ENCODE measurements at regions not wholly inside any gene's neighbourhood (a gene's known extent, or its start where the extent isn't known, plus 50 kb on each side); places are given as distances from the start of the nearest gene placed in this dataset.
"Not testable (repeated sequence)": the region's sequence is repeated elsewhere in the genome, so short reads cannot be mapped to it uniquely, and the experiment has no call there.

GRCh38 chr16:63789603-63790002 is 1332.3 kb downstream of the CDH11 start:
- DNase-seq (ENCODE audit: low read depth) = no peak

GRCh38 chr16:63787014-63787413 is 1334.8 kb downstream of the CDH11 start:
- no peak for TF ChIP-seq CTCF (conservative IDR thresholded peaks at IDR 0.05; ENCODE audit: low read depth, low read length)
- no peak overlapping the region for H3K4me3 ChIP-seq (ENCODE audit: low read depth, low read length)
- no peak for DNase-seq (ENCODE audit: low read depth)

More at GRCh38 chr16:63789603-63790002, 1332.3 kb downstream of the CDH11 start:
- no peak overlapping the region for H3K4me3 ChIP-seq (ENCODE audit: low read depth, low read length)
- TF ChIP-seq CTCF (conservative IDR thresholded peaks at IDR 0.05; ENCODE audit: low read depth, low read length) = peak; percentile 39

- TF ChIP-seq CTCF (conservative IDR thresholded peaks at IDR 0.05; ENCODE audit: low read depth, low read length) = no peak
- no peak overlapping the region for H3K4me3 ChIP-seq (ENCODE audit: low read depth, low read length)
- no peak for DNase-seq (ENCODE audit: low read depth)
These were observed 1336.7 kb downstream of the CDH11 start for GRCh38 chr16:63785170-63785569.

- no peak for TF ChIP-seq CTCF (conservative IDR thresholded peaks at IDR 0.05; ENCODE audit: low read depth, low read length)
- no peak for DNase-seq (ENCODE audit: low read depth)
- no peak overlapping the region for H3K4me3 ChIP-seq (ENCODE audit: low read depth, low read length)
These were observed 1345.4 kb downstream of the CDH11 start for GRCh38 chr16:63776437-63776836.

GRCh38 chr16:63776034-63776433 is 1345.8 kb downstream of the CDH11 start:
- no peak for DNase-seq (ENCODE audit: low read depth)
- TF ChIP-seq CTCF (conservative IDR thresholded peaks at IDR 0.05; ENCODE audit: low read depth, low read length) = no peak
- no peak overlapping the region for H3K4me3 ChIP-seq (ENCODE audit: low read depth, low read length)

- DNase-seq (ENCODE audit: low read depth) = no peak
- TF ChIP-seq CTCF (conservative IDR thresholded peaks at IDR 0.05; ENCODE audit: low read depth, low read length) = no peak
- no peak overlapping the region for H3K4me3 ChIP-seq (ENCODE audit: low read depth, low read length)
These were observed 1347.6 kb downstream of the CDH11 start for GRCh38 chr16:63774302-63774701.

GRCh38 chr16:63769211-63769610 is 1352.7 kb downstream of the CDH11 start:
- no peak overlapping the region for H3K4me3 ChIP-seq (ENCODE audit: low read depth, low read length)
- no peak for TF ChIP-seq CTCF (conservative IDR thresholded peaks at IDR 0.05; ENCODE audit: low read depth, low read length)
- no peak for DNase-seq (ENCODE audit: low read depth)

GRCh38 chr16:63760246-63760645 is 1361.6 kb downstream of the CDH11 start:
- DNase-seq (ENCODE audit: low read depth); H3K4me3 ChIP-seq (ENCODE audit: low read depth, low read length): not testable (repeated sequence)
